DND-41 (cell line): ENCODE measurements at regions not wholly inside any gene's neighbourhood (a gene's known extent, or its start where the extent isn't known, plus 50 kb on each side); places are given as distances from the start of the nearest gene placed in this dataset.
"Not testable (repeated sequence)": the region's sequence is repeated elsewhere in the genome, so short reads cannot be mapped to it uniquely, and the experiment has no call there.

Experiments used
- ATAC-seq: fragments of 200-7000 bp; cut with Tn5 transposase; 3 replicates; pipeline ENCODE4 v1.9.1; 2021; ENCODE audit warnings: low read depth; ENCODE audit not compliant: insufficient read depth
- DNase-seq: peaks from one replicate; pipeline ENCODE4 v3.0.0-alpha.2; 2020
- H2AFZ ChIP-seq: 2 replicates; pipeline ENCODE4 v1.6.0; 2012; ENCODE audit warnings: low read depth, low read length
- H3K27ac ChIP-seq: 2 replicates; pipeline ENCODE4 v1.5.1; 2012; ENCODE audit warnings: low read length, inconsistent platforms
- H3K27me3 ChIP-seq: fragments of 200-600 bp; sonication (generic); 2 replicates; pipeline ENCODE4 v1.6.0; 2012; ENCODE audit warnings: low read length, mild to moderate bottlenecking, inconsistent platforms; ENCODE audit not compliant: insufficient read depth, poor library complexity
- H3K36me3 ChIP-seq: 2 replicates; pipeline ENCODE4 v1.5.1; 2012; ENCODE audit warnings: low read length, inconsistent platforms; ENCODE audit not compliant: insufficient read depth
- H3K4me1 ChIP-seq: 2 replicates; pipeline ENCODE4 v1.5.1; 2012; ENCODE audit warnings: mild to moderate bottlenecking, low read length; ENCODE audit not compliant: insufficient read depth
- H3K4me2 ChIP-seq: 2 replicates; pipeline ENCODE4 v1.6.0; 2012; ENCODE audit warnings: mild to moderate bottlenecking, moderate library complexity, low read length, inconsistent platforms; ENCODE audit not compliant: insufficient read depth
- H3K4me3 ChIP-seq, 2 experiments: fragments of 200-600 bp in 1 of 2; shearing (Covaris generic) in 1 of 2; 2 replicates each; pipeline ENCODE4 v1.5.1; 2012 to 2016; ENCODE audit warnings: inconsistent platforms in 2 of 2, low read length in 2 of 2, mild to moderate bottlenecking in 2 of 2, low read depth in 1 of 2, moderate library complexity in 1 of 2
- H3K79me2 ChIP-seq: 2 replicates; pipeline ENCODE4 v1.6.0; 2012; ENCODE audit warnings: low read length, inconsistent platforms; ENCODE audit not compliant: insufficient read depth
- H3K9ac ChIP-seq: 2 replicates; pipeline ENCODE4 v1.6.0; 2012; ENCODE audit warnings: low read depth, mild to moderate bottlenecking, inconsistent platforms, low read length, moderate library complexity
- H3K9me3 ChIP-seq: 2 replicates; pipeline ENCODE4 v1.5.1; 2012; ENCODE audit warnings: low read length, moderate library complexity, mild to moderate bottlenecking, inconsistent platforms; ENCODE audit not compliant: insufficient read depth, severe bottlenecking
- H4K20me1 ChIP-seq: 2 replicates; pipeline ENCODE4 v1.6.0; 2012; ENCODE audit warnings: low read length; ENCODE audit not compliant: insufficient read depth

- not testable (repeated sequence) for H3K4me2 ChIP-seq, H3K4me1 ChIP-seq, H2AFZ ChIP-seq, H3K36me3 ChIP-seq, ATAC-seq, H3K9me3 ChIP-seq, DNase-seq, H3K27me3 ChIP-seq, H3K9ac ChIP-seq, H3K79me2 ChIP-seq, H3K4me3 ChIP-seq, H3K27ac ChIP-seq, H4K20me1 ChIP-seq
Measured at GRCh38 chr21:6553505-6554376, 3967.6 kb upstream of the TPTE start.

- not testable (repeated sequence) for H3K36me3 ChIP-seq, H3K27ac ChIP-seq, H3K27me3 ChIP-seq, H2AFZ ChIP-seq, H3K79me2 ChIP-seq, DNase-seq, H3K9ac ChIP-seq, H3K9me3 ChIP-seq, H3K4me2 ChIP-seq, H3K4me1 ChIP-seq, H4K20me1 ChIP-seq, H3K4me3 ChIP-seq, ATAC-seq
Measured at GRCh38 chr21:6554377-6554864, 3967.0 kb upstream of the TPTE start.

GRCh38 chr21:6556516-6556915 is 3964.9 kb upstream of the TPTE start:
- not testable (repeated sequence) for H3K36me3 ChIP-seq, H3K4me3 ChIP-seq, H3K9me3 ChIP-seq, ATAC-seq, H3K4me2 ChIP-seq, H3K79me2 ChIP-seq, H3K4me1 ChIP-seq, H3K27me3 ChIP-seq, H2AFZ ChIP-seq, H3K27ac ChIP-seq, DNase-seq, H4K20me1 ChIP-seq, H3K9ac ChIP-seq

GRCh38 chr21:6557415-6557814 is 3964.0 kb upstream of the TPTE start:
- not testable (repeated sequence) for H3K9me3 ChIP-seq, H3K36me3 ChIP-seq, H3K27me3 ChIP-seq, H3K79me2 ChIP-seq, H3K4me1 ChIP-seq, H2AFZ ChIP-seq, DNase-seq, ATAC-seq, H3K4me3 ChIP-seq, H3K9ac ChIP-seq, H4K20me1 ChIP-seq, H3K4me2 ChIP-seq, H3K27ac ChIP-seq

- H3K79me2 ChIP-seq, H3K4me1 ChIP-seq, H3K36me3 ChIP-seq, H3K4me3 ChIP-seq, H4K20me1 ChIP-seq, H3K27ac ChIP-seq, H3K27me3 ChIP-seq, ATAC-seq, DNase-seq, H3K9ac ChIP-seq, H3K9me3 ChIP-seq, H2AFZ ChIP-seq, H3K4me2 ChIP-seq: not testable (repeated sequence)
Measured at GRCh38 chr21:6561168-6561567, 3960.2 kb upstream of the TPTE start.

- H3K4me1 ChIP-seq, H3K27me3 ChIP-seq, H3K27ac ChIP-seq, H3K4me2 ChIP-seq, H3K79me2 ChIP-seq, DNase-seq, H3K9me3 ChIP-seq, H3K36me3 ChIP-seq, H3K4me3 ChIP-seq, H4K20me1 ChIP-seq, H3K9ac ChIP-seq, H2AFZ ChIP-seq, ATAC-seq: not testable (repeated sequence)
Measured at GRCh38 chr21:6561578-6561977, 3959.8 kb upstream of the TPTE start.

- H3K4me2 ChIP-seq, result not testable (repeated sequence)
Measured at GRCh38 chr21:6564543-6565166, 3956.7 kb upstream of the TPTE start.

More at GRCh38 chr21:6564543-6565166, 3956.7 kb upstream of the TPTE start:
- not testable (repeated sequence) for H3K9ac ChIP-seq, H3K4me1 ChIP-seq, H3K4me3 ChIP-seq, H4K20me1 ChIP-seq, H3K9me3 ChIP-seq, H3K79me2 ChIP-seq, H3K36me3 ChIP-seq, ATAC-seq, H3K27ac ChIP-seq, DNase-seq, H3K27me3 ChIP-seq, H2AFZ ChIP-seq
